ENCODE measurements at regions not wholly inside any gene's neighbourhood (a gene's known extent, or its start where the extent isn't known, plus 50 kb on each side); places are given as distances from the start of the nearest gene placed in this dataset.

DNA sequence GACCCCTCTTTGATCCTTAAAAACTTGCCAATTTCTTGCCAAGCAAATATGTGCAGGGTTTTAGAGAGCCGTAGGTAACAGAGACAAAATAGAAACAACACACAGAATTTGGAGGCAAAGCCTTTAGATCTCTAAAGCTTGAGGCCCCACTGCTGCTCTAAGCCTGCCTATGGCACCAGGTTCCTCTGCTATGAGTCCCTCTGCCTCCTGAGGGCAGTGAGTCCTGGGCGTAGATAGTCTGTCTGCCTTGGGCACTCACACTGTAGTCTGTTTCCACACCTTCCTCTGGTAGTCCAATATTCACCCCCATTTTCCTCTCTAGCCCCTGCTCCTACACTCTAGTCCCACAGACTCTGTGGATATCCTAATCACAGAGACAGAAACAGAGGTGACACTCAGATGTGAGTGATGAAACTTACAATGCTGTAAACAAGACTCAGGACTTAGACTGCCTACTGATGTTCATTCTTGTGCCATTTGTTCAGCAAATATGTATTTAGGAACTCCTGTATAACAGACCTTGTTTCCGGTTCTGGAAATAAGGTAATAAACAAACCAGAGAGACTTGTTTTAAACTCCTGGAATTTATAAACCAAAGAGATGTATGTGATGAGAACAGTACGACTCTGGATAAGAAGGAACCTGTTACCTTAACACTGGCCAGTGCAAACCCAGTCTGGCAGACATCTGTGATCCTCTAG is 153.3 kb upstream of the PRSS1 start:
- Histone ChIP-seq H3K27ac (ENCODE audit: extremely low read length, insufficient read depth, low read length) (no peak overlapping the region), H3K27me3 (ENCODE audit: control insufficient read depth in 1 of 2, insufficient read depth in 2 of 2, low read length in 2 of 2) (peaks cover 0 to 1% of the 10 kb centered on the region in 2 experiments; a peak in 2 of 5 replicates), H3K4me2 (ENCODE audit: low read depth, low read length) (no peak overlapping the region), H3K79me2 (ENCODE audit: insufficient read depth, low read length) (no peaks in the 10 kb centered on the region), H3K36me3 (replicated peaks in 1 of 2; ENCODE audit: control insufficient read depth in 1 of 2, insufficient read depth in 2 of 2, low read length in 2 of 2) (no peaks in the 10 kb centered on the region), H3K9ac (ENCODE audit: insufficient read depth, low read depth, low read length) (no peak overlapping the region), H3K4me3 (replicated peaks in 1 of 3; ENCODE audit: insufficient read depth in 1 of 3, low read depth in 2 of 3, low read length in 3 of 3) (no peak overlapping the region), H4K20me1 (ENCODE audit: insufficient read depth, low read length) (no peaks in the 10 kb centered on the region), H3K4me1 (ENCODE audit: insufficient read depth, low read length) (no peaks in the 10 kb centered on the region), H3K9me3 (ENCODE audit: low read length) (no peaks in the 10 kb centered on the region), H2AFZ (ENCODE audit: low read length) (no peak overlapping the region)
- ChIA-PET CTCF (ENCODE audit: low intra/inter-chr PET ratio, low total read pairs) (no interaction called here), POLR2A (no interaction called here)
- ATAC-seq, result no peak
- whole genome bisulfite sequencing (ENCODE audit: low lambda C conversion rate), result 1% methylated on average over 4 of the region's 4 CpGs
- TF ChIP-seq ZNF772 (CRISPR knock-in tag; IDR thresholded peaks at IDR 0.05) (no peak), ZNF879 (CRISPR knock-in tag; IDR thresholded peaks at IDR 0.05) (no peak), ZKSCAN5 (CRISPR knock-in tag; IDR thresholded peaks at IDR 0.05) (no peak), RFX1 (IDR thresholded peaks at IDR 0.05) (no peak), ZNF781 (CRISPR knock-in tag; IDR thresholded peaks at IDR 0.05; ENCODE audit: borderline replicate concordance, not compliant biosample characterization) (no peak), HNRNPUL1 (IDR thresholded peaks at IDR 0.05; ENCODE audit: low read depth, low read length) (no peak), CCAR2 (optimal IDR thresholded peaks at IDR 0.05; ENCODE audit: low read depth, low read length) (no peak), KLF12 (CRISPR knock-in tag; IDR thresholded peaks at IDR 0.05; ENCODE audit: borderline replicate concordance) (no peak), ZNF782 (CRISPR knock-in tag; IDR thresholded peaks at IDR 0.05; ENCODE audit: borderline replicate concordance) (no peak), ZBTB21 (CRISPR knock-in tag; IDR thresholded peaks at IDR 0.05) (no peak)
- TF ChIP-seq, protein P1, sequence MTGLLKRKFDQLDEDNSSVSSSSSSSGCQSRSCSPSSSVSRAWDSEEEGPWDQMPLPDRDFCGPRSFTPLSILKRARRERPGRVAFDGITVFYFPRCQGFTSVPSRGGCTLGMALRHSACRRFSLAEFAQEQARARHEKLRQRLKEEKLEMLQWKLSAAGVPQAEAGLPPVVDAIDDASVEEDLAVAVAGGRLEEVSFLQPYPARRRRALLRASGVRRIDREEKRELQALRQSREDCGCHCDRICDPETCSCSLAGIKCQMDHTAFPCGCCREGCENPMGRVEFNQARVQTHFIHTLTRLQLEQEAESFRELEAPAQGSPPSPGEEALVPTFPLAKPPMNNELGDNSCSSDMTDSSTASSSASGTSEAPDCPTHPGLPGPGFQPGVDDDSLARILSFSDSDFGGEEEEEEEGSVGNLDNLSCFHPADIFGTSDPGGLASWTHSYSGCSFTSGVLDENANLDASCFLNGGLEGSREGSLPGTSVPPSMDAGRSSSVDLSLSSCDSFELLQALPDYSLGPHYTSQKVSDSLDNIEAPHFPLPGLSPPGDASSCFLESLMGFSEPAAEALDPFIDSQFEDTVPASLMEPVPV (CRISPR knock-in tag; IDR thresholded peaks at IDR 0.05), result no peak
- TF ChIP-seq, protein P2, sequence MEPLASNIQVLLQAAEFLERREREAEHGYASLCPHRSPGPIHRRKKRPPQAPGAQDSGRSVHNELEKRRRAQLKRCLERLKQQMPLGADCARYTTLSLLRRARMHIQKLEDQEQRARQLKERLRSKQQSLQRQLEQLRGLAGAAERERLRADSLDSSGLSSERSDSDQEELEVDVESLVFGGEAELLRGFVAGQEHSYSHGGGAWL (CRISPR knock-in tag; IDR thresholded peaks at IDR 0.05), result no peak
- TF ChIP-seq, protein P3, sequence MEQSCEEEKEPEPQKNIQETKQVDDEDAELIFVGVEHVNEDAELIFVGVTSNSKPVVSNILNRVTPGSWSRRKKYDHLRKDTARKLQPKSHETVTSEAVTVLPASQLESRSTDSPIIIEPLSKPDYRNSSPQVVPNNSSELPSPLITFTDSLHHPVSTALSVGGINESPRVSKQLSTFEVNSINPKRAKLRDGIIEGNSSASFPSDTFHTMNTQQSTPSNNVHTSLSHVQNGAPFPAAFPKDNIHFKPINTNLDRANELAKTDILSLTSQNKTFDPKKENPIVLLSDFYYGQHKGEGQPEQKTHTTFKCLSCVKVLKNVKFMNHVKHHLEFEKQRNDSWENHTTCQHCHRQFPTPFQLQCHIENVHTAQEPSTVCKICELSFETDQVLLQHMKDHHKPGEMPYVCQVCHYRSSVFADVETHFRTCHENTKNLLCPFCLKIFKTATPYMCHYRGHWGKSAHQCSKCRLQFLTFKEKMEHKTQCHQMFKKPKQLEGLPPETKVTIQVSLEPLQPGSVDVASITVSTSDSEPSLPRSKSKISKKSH (CRISPR knock-in tag; IDR thresholded peaks at IDR 0.05; ENCODE audit: borderline replicate concordance), result no peak
- TF ChIP-seq, protein P4, sequence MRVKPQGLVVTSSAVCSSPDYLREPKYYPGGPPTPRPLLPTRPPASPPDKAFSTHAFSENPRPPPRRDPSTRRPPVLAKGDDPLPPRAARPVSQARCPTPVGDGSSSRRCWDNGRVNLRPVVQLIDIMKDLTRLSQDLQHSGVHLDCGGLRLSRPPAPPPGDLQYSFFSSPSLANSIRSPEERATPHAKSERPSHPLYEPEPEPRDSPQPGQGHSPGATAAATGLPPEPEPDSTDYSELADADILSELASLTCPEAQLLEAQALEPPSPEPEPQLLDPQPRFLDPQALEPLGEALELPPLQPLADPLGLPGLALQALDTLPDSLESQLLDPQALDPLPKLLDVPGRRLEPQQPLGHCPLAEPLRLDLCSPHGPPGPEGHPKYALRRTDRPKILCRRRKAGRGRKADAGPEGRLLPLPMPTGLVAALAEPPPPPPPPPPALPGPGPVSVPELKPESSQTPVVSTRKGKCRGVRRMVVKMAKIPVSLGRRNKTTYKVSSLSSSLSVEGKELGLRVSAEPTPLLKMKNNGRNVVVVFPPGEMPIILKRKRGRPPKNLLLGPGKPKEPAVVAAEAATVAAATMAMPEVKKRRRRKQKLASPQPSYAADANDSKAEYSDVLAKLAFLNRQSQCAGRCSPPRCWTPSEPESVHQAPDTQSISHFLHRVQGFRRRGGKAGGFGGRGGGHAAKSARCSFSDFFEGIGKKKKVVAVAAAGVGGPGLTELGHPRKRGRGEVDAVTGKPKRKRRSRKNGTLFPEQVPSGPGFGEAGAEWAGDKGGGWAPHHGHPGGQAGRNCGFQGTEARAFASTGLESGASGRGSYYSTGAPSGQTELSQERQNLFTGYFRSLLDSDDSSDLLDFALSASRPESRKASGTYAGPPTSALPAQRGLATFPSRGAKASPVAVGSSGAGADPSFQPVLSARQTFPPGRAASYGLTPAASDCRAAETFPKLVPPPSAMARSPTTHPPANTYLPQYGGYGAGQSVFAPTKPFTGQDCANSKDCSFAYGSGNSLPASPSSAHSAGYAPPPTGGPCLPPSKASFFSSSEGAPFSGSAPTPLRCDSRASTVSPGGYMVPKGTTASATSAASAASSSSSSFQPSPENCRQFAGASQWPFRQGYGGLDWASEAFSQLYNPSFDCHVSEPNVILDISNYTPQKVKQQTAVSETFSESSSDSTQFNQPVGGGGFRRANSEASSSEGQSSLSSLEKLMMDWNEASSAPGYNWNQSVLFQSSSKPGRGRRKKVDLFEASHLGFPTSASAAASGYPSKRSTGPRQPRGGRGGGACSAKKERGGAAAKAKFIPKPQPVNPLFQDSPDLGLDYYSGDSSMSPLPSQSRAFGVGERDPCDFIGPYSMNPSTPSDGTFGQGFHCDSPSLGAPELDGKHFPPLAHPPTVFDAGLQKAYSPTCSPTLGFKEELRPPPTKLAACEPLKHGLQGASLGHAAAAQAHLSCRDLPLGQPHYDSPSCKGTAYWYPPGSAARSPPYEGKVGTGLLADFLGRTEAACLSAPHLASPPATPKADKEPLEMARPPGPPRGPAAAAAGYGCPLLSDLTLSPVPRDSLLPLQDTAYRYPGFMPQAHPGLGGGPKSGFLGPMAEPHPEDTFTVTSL (CRISPR knock-in tag; IDR thresholded peaks at IDR 0.05; ENCODE audit: borderline replicate concordance), result no peak
- DNase-seq (ENCODE audit: low spot score), result no peak
- FAIRE-seq, result no peak
- no TSS peak for BruUV-seq (replicated peaks)
- in situ Hi-C loops (cut with HindIII; ENCODE audit: extremely low pct_ligation_motif_present, low pct_unique_long_range_greater_than_20kb) (no loop called here), intact Hi-C loops (cut with micrococcal nuclease; ENCODE audit: unreplicated experiment) (no loop called here)
